NCI-H446 (cell line): ENCODE measurements at regions not wholly inside any gene's neighbourhood (a gene's known extent, or its start where the extent isn't known, plus 50 kb on each side); places are given as distances from the start of the nearest gene placed in this dataset.

Experiments used
- DNase-seq, 2 experiments: peaks; one replicate each; lab custom pipeline; 2025; lab: John Stamatoyannopoulos, UW

DNA sequence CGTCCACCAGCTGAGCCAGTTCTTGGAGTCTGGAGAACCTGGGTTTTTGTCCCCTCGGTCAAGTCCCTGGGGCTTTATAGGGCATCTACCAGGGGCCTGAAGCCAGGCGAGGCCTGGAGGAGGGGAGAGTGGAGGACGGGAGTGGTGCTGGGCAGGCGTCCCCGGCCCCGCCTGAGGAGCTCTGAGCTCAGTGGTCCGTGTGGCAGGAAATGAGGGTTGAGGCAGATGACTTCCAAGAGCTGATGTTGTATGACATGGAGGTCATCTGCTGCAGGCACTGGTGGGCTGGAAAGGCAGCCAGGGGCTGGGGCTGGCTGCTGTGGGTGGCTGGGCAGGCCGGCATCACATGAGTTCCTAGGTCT is 118.5 kb upstream of the HS6ST1 start:
- no peak for DNase-seq

DNA sequence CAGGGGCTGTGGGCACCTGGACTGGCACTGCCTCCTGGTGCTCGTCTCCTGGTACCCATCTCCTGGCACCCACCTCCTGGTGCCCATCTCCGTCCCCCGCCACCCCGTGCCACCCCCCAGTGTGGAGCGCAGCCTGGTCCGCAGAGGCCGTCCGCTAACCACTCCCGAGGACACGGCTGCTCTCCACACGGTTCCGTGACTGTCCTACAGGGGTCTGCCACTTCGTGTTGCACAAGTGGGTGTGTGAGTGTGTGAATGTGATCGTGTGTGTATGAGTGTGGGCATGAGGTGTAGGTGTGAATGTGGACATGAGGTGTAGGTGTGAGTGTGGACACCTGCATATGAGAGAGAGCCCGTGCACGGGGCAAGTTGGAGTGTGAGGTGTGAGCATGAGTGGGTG is 119.4 kb upstream of the HS6ST1 start:
- DNase-seq: no peak

DNA sequence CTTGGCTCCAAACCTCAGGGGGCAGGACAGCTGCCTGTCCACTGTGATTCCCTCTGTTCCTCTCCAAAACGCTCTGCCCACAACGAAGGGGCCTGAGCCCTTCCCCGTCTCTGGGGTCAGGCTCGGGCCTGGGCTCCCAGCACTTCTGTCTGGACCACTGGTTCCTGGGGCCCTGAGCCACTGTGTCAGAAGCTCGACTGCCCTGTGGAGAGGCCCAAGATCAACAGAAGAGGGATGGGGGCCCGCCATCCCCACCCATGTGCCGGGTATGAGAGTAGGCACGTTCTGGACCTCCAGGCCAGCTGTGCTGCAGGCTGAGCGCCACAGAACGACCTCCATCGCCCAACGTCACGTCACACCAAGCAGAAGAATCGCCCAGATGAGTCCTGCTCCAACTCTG is 119.9 kb upstream of the HS6ST1 start:
- DNase-seq: no peak

DNA sequence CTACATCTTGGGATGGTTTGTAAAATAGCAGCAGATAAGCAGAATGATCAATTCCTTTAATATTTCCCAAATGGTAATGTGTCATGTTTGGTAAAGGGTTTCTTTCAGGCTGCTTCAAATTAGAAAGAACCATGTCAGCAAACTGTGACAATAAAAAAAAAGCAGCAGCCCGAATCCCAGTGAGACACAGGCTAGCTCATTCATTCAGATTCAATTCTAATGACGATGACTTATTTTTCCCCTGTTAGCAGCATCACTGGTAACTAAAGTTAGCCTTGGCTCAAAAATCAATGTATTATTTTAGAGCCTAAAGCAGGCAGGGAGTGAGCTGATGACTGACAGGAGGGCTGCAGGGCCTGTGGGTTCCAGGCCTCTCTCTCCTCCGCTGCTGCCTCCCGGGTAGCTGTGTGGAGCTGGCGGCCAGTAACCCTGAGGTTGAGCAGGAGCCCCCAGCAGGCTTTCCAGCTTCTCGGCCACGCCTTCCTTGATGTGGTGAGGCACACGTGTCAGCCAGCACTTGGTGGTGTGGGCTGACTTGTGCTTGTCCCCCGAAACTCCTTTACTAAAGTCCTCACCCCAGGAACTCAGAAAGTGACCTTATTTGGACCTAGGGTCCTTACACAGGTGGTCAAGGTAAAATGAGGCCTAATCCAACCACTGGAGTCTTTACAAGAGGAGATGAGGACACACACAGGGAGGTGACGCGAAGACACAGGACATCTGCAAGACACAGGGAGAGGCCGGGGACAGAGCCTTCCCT is 120.5 kb upstream of the HS6ST1 start:
- DNase-seq: no peak

DNA sequence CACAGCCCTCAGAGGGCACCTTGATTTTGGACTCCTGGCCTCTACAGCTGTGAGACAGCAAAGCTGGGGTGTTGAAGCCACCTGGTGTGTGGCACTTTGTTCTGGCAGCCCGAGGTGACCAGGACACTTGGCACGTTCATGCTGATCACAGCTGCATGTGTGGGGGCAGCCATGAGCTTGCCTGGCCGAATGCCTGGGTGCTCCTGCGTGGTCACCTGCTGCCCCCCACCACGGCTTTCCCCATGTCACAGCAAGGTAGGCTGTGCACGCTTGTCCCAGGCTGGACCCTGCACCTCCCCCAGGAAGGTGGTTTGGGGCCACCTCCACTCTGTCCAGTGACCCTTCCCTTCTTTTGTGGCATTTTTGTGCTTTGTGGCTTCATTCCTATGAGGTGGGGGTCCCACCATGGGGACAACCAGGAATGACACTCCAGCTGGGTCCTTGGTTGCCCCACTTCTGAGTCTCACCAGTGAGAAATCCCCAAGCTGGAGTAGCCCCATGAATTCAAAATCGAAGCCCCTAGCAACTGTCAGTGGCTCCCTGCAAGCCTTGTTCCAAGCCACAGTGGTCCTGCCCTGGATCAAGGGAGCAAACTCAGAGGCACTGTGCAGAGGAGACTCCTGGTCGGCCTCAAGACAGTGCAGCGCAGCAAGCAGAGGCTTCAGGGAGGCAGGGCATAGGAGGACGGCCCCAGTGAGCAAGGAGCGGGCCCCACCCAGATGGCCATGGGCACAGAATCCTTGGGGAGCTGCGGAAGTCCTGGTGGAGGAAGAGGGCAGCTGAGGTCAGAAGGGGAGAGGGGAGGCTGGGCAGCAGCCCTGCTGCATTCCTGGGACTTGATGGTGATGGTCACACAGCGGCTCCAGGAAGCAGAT is 121.4 kb upstream of the HS6ST1 start:
- no peak for DNase-seq

DNA sequence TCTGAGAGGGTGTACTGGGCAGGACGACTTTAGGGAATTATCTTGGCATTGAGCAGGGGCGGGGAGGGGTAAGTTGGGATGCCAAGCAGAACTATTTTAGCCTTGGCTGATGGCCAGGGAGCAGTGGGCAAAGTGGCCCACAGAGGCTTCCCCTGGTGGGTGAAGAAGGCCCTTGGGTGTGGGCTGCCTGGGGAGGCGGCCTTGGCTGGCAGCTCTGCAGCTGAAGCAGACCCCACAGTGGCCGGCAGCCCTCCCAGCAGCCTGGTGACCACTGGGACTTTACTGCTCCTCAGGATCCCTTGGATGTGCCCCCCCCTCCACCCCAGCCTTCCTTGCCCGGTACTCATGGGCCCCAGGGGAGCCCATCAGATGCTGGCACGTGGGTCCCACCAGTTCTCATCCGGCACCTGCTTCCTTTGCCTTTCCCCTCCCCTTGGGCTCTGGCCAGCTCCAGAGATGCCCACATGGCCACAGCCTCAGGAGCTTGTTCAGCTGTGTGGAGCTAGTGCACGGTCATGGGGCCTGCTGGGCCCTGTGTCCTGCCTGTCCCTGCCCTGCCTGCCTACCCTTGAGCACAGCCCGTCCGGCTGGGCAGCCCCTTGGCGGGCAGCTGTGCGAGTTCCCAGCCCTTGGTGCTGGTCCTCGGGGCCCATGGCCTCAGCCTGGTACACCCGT is 122.1 kb upstream of the HS6ST1 start:
- DNase-seq: peak in 1 of 2 experiments; percentile 35

DNA sequence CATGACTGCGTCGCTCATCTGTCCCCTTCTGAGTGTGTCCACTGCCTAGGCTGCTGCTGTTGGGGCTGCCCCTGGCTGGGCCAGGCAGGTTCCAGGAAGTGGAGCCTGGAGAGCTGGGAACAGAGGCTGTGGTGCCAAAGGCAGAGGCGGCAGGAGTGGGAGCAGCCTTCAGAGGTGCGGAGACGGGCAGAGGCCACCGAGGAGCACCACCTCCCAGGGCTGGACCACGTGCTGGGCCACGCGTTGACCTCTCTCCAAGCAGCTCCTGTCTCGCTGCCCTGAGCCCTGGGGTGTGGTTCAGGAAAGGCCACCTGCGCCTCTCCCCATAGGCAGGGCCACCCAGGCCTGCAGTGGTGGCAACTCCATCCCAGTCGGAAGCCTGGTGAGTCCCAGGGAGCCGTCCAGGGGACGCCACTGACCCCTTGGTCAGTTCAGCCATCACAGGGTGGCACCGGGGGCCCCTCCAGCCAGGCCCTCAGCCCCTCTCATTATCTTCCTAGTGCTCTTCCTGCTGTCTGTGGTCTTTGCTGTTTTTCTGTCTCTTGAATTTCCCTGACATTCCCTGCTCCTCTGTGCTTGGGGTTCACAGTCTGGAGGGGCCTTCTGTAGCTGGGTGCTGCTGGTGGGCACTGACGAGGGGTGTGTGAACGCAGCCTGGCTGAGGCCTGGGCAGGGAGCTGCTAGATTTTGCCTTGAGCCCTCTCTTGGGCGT is 122.8 kb upstream of the HS6ST1 start:
- no peak for DNase-seq

DNA sequence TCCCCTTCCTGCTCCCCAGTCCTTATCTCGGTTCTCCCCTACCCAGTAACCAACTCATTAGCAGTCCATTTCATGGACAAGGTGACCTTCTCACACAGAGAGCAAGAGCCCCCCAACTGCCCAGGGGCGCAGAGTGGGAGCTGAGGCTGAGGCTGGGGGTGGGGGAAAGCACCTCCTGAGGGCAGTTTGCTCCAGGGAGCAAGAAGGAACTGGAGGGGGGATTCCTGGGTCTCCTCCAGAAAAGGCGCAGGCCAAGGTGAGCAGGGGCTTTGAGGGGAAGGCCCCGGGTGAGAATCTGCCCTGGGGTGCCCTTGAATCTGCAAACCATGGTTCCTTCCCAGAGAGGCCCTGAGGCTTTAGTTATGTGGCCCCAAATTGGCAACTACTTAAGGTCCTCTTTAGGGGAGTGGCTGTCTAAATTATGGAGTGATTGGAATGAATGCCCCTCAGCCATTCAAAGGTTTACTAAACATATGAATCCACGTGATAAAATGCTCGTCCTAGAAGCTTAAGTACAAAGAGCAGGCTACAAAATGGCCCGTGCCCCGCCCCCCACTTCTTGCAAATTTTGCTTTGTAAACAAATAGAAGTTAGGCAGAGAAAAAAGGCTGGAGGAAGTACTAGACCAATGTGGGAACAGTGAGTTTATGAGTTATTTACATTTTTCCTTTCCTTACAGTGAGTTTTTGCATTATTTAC is 123.5 kb upstream of the HS6ST1 start:
- no peak for DNase-seq

DNA sequence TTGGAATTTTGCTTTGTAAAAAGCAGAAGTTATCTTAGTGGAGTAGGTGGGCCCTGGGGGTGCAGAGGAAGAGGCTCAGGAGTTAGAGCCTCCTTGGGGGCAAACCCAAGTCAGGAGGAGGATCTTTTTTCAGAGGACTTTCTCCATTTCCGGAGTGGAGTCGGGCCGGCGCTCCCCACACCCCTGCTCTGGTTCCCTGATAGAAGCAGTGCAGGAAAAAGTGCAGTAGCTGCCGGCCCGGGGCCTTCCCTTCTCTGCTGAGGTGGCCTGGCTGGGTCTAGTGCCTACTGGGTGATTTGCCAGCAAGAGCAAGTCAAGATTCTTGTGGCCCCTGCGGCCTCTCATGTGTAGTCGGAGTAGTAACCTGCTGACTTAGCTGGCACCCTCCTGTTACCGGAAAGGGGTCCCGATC is 124.2 kb upstream of the HS6ST1 start:
- DNase-seq: no peak

DNA sequence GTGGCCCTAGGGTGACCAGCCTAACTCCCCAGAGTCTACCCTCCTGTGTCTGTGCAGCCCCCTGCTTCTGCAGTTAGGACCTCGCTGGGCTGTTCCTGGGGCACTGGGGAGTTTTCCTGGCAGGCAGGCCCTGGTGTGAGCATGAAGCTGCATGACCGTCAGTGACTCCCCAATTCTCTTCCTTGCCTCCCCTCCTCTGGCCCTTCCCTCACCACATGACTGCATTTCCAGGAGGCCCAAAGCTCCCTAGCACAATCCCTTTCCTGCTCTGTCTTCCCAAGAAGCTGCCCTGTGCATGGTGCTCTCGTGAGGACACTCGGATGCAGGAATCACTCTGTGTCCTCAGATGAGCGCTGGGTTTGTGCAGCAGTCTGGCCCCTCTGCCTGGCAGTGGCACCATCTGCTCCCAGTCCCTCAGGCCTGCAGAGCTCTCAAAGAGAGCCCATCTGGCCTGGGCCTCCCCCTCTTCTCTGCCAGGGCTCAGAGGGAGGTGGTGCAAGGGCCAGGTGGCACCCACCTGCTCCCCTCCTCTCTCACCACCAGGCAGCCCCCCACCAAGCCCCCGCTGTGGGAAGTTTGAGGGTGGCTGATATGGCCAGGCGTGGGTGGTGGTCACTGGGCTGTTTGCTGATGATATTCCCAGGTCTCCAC is 125.6 kb upstream of the HS6ST1 start:
- peak in 1 of 2 experiments; percentile 52 for DNase-seq

DNA sequence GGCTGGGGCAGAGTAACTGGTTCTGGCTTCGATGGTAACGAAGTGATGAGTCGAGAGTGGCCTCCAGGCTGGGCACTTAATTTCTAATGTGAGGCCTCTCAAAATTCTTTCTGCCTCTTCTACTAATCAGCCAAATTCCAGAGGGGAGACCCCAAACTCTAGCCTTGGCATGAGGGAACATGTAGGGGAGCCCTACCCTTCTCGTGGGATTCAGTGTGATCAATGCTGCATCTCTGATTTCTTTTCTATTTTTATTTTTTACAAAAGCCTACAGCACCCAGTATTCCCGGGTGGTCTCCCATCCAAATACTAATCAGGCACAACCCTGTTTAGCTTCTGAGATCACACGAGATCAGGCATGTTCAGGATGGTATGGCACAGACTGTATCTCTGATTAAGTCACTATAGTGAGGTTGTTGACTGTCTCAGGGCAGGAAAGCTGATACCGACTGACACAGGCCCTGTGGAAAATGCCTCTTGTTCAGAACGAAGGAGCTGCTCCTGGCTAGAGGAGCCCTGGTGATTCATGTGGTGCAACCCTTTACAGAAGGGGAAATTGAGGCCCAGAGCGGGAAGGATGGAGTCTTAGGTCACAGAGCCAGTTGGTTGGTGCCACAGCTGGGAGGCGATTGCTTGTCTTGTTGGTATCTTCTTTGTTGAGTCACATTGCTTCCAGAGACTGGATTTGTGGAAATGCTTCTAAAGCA is 126.3 kb upstream of the HS6ST1 start:
- no peak for DNase-seq

DNA sequence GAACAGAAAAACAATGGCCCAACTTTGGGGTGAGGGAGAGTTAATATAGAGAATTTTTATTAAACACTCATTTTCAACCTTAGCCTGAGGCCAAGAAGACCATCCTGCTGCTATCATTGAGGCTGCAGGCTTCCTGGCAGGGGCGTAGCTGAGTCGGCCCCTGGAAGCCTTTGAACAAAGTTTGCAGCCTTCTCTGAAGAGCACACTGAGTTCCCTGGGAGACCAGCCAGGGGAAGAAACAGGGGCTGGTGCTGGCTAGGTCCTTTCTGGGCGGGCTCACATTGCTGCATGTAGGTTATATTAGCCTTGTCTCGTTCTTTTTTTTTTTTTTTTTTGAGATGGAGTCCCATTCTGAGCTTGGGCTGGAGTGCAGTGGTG is 126.8 kb upstream of the HS6ST1 start:
- no peak for DNase-seq

DNA sequence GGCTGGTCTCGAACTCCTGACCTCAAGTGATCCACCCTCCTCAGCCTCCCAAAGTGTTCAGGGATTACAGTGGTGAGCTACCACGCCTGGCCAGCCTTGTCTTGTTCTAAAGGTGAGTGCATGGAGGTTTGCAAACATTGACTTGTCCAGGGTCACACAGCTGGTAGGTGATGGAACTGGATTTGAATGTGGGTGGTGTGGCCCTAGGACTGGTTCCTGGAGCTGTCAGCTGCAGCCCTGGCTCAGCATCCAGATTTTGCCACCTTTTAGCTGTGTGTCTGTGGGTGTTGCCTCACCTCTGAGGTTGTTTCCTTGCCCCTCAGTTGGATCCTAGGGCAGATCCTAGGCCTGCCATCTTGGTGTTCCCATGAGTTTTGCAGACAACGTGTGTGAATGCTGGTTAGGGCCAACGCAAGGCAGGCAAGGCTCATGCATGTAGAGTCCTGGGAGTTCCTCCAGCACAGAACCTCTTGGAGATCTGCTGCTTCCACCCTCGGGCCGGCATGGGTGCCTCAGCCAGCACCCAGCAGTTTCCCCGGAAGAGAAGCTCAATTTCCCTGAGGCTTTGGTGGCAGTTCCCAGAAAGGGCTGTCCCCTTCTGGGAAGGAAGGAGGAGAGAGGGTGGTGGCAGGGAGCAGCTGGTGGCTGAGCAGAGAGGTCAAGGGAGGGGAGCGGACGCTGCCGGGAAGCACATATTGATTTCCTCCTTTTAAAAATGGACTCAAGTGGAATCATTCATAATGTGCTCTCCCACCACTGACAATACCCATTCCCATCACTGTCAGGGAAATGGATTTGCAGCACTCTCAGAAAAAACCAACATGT is 127.6 kb upstream of the HS6ST1 start:
- DNase-seq: no peak

DNA sequence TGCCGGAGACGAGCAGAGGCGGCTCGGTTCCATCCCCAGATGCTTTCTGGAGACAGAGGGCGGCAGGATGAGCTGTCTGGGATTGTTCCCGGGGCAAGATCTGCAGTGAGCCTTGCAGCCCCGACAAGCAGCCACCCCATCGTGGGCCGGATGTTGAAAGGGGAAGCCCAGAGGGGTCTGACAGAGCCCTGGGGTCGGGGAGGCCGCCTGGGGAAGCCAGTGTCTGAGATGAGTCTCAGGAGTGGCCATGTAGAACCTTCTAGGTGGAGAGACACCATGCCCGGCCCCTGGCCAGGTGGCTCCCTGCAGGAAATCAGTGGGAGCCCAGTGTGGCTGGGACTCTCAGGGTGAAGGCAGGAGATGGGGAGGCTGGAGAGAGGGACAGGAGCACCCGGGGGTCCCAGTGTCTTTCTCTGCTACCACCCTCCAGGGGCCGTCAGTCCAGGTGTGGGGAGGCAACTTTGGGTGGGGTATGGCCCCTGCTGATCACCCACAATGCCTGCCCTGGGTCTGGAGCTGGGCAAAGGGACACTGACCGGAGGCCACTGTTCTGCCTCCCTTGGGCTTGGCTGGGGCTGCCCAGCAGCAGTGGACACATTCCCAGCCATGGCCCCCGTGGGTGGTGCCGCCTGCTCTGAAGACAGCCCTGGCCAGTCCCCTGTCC is 128.3 kb upstream of the HS6ST1 start:
- DNase-seq: no peak

DNA sequence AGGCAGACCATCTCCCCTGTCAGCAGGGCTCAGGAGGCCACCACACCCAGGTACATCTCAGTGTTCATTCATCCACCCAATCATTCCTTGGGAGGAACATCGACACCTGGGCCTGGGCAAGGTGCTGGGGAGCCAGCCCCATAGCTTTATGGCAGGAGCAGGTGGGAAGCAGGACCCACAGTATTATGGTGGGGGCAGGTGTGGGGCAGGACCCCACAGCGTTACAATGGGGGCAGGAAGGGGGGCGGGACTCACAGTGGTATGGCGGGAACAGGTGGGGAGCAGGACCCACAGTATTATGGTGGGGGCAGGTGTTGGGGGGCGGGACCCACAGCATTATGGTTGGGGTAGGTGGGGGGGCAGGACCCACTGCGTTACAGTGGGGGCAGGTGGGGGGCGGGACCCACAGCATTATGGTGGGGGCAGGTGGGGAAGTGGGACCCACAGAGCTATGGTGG is 128.9 kb upstream of the HS6ST1 start:
- DNase-seq: no peak

DNA sequence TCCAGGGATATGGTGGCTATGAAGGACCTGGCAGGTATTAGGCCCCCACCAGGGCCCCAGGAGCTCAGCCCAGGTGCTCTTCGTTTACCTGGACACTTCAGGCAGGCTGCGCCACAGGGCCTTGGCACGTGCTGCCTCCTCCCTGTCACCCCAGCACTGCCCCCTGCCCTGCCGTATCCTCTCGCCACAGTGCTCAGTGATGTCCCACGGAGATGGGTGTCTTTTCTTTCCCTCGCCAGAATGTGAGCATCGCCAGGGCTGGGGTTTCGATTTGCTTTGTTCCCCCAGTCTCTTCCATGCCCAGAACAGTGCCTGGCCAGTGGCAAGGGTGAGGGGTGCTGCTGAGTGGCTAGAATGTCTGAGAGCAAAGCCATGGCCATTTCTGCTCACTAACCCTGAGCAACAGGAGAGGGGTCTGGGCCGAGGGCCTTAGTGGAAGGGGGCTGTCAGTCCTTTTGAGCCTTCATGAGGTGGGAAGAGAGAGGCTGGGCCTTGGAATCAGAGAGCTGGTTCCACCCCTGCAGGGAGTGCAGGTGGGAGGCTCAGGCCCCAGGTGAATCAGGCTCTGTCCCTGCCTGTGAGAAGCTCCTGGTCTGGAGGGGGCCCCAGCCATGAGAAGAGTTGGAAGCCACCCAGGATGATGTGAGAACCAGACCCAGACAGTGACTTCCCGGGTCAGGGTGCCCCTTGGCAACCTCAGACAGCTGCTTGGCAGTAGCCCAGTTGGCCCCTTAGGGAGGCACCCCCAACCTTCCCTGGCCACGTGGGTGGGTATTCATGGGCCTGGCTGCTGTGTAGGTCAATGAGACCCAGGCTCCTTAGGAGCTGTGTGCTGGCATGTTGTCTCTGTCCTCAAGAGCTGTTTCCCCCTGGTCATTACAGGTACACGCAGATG is 129.9 kb upstream of the HS6ST1 start:
- DNase-seq: no peak

DNA sequence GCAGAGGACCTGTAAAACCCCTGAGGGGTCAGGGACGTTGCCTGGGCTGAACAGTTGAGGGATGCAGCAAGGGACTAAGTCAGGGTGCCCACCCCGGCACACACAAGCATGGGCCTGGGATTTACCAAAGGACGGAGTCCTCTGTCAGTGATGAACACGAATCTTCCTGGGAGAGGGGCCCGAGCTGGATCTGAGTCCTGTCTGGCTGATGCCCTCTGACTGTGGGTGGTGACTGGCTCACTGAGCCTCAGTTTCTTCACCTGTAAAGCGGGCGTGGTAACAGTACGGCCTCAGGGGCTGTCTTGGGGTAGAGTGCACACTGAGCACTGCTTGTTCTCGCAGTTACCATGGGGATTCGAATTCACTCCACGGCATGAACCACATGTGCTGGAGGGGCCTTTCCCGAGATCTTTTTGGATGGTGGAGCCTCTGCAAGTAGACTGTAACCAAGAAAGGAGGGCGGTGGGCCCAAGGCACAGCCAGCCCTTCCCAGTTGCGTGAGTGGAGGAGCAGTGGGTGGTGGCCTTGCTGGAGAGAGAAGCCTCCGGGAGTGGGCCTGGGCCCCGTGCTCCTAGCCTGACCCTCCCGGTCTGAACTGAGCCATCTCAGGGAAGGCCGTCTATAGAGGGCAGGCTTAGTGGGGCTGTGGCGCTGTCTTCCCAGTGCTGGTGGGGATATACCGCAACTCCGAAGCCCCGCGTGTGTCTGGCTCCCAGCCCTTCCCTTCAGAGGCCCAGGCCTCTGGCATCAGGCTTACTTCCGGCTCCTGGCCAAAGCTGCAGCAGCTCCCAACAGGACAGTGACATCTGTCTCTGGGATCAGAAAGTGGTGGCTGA is 130.8 kb upstream of the HS6ST1 start:
- DNase-seq: no peak
